ENCODE measurements at regions not wholly inside any gene's neighbourhood (a gene's known extent, or its start where the extent isn't known, plus 50 kb on each side); places are given as distances from the start of the nearest gene placed in this dataset.

DNA sequence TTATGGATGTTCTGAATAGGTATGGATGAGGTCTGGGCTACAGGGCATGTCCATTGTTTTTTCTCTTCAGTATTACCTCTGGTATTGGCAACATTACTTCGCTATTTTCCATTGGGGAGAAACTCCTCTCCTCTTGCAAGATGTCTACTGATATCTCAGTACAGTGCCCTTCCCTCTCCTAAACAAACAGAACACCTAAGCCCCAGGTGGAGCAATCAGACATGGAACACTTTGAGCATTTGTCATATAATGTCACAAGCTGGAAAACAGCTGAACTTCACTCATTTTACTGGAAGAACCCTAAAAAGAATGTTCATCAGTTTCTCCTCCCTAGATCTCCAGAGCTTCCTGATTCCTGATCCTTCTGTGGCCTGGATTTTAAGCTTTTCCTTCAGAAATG is 339.8 kb downstream of the FRK start:
- DNase-seq (ENCODE audit: low read depth, low spot score) = no peak

- DNase-seq (ENCODE audit: low read depth, low spot score) = no peak
Observed at GRCh38 chr6:115717472-115717871, 343.2 kb downstream of the FRK start.

- no peak for DNase-seq (ENCODE audit: low read depth, low spot score)
Observed at GRCh38 chr6:115717062-115717461, 343.6 kb downstream of the FRK start.

DNA sequence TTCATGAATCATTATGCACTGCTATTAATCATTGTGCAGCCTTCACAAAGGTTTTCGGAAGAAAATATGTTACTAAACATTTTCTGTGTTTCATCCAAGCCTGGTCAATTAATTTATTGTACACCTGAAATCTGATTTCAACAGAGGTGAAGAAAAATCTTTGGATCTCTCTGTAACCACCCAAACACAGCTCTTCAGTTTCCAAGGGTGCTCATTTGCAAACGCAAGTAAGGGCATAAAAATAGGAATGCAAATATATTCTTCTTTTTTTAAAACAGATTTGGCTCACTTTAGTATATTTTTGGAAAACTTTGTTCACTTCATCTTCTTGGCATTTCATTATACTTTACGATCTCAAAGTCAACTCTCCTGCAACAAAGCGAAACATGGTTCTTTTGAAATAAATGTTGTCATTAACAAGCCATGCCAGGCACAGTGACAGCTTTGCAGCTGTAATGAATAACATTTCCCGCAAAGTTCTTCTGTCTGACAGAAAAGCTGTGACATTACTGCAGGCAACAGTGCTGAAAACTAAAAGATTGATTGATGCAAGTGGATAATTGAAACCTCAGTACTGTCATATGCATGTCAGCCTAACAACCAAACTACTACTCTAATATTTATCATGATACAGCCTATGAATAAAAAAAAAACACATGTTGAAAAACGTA is 348.3 kb downstream of the FRK start:
- DNase-seq (ENCODE audit: low read depth, low spot score) = no peak

DNA sequence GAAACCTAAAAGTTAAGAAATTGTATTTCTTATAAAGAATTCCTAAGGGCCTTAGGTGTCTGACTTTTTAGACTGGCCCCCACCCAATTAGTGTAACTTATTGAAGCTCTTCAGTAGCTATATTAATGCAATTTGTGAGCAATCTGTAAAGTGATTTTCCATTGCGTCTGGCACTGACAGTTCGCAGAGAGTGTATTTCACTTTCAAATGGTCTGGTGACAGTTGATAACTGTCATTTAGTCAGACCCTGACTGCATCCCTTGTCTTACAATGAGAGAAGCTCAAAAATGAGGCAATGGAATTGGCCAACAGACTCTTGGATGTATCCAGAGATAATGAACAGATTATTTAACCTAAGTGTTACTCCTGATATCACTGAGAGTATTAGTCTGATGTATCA is 351.8 kb downstream of the FRK start:
- no peak for DNase-seq (ENCODE audit: low read depth, low spot score)

DNA sequence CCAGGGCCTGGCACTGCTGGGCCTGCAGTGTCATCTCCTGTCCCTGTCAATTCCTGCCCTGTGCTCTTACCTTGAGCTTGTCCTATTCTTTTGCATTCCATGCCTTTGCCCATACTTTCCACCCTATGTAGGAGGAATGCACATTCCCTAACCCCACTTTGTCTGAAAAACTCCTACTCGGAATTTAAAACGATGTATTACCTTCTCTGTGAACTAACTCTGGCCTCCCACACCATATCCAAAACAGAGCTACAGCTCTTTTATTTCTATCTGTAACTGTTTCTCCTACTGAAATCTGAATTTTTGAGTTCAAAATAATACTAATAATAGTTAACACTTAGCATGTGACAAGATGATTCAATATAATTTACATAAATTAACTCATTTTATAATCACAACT is 353.7 kb downstream of the FRK start:
- no peak for DNase-seq (ENCODE audit: low read depth, low spot score)

DNA sequence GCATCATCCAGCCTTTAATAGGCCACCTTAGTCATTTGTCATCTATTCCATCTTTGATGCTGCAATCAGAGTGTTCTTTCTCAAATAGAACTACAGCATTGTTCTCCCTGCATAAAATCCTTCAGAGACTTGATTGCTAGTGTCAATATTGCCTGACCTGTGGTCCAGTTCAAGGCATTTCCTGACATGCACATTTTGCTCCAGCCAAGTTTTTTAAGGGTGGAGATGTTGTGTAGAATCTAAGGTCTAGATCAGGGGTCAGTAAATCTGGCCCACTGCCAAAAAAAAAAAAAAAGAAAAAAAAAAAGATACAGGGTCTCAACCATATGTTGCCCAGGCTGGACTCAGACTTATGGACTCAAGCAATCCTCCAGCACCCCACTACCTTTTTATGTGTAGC is 354.4 kb downstream of the FRK start:
- DNase-seq (ENCODE audit: low read depth, low spot score) = no peak

GRCh38 chr6:115704028-115704427 is 356.7 kb downstream of the FRK start:
- no peak for DNase-seq (ENCODE audit: low read depth, low spot score)

GRCh38 chr6:115691433-115691832 is 369.3 kb downstream of the FRK start:
- no peak for DNase-seq (ENCODE audit: low read depth, low spot score)

- no peak for DNase-seq (ENCODE audit: low read depth, low spot score)
Observed at GRCh38 chr6:115690854-115691253, 369.8 kb downstream of the FRK start.

- DNase-seq (ENCODE audit: low read depth, low spot score) = no peak
Observed at GRCh38 chr6:115681978-115682775, 378.5 kb downstream of the FRK start.

- DNase-seq (ENCODE audit: low read depth, low spot score) = no peak
Observed at GRCh38 chr6:115680621-115681020, 380.1 kb downstream of the FRK start.

- DNase-seq (ENCODE audit: low read depth, low spot score) = no peak
Observed at GRCh38 chr6:115677198-115677597, 383.5 kb downstream of the FRK start.

DNA sequence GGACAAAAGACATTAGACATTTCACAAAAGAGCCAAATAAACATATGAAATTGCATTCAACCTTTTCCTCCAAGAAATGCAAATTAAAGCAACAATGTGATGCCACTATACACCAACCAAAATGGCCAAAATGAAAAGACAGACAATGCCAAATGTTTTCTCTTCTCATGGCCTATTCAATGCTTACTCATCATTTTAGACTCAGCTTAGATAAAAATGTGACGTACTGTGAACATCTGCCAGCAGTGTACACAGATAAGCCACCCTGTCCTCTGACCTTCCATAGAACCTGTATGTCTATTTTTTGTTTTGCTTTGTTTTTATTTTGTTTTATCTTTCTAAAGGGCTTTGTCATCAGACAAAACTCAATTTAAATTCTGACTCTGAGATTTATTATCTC is 385.2 kb downstream of the FRK start:
- DNase-seq (ENCODE audit: low read depth, low spot score) = no peak

DNA sequence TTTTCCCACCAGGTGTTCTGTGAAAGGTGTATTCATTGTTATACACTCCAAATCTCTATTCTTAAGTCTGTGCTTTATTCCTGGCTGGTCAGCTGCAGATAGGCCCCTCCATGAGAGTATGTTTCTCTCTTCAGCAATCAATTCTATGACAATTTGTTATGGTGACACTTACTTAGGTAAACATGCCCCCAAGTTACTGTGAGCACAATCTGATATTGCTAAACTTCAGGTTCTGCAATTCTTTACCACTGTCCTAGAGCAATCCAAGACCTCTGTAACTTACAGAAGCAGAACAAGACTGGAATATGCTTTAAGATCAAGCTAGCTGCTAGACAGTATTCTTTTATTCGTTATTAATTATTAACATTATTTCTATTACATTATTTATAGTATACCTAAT is 391.9 kb downstream of the FRK start:
- DNase-seq (ENCODE audit: low read depth, low spot score) = no peak

- DNase-seq (ENCODE audit: low read depth, low spot score) = no peak
Observed at GRCh38 chr6:115668211-115668610, 392.5 kb downstream of the FRK start.

DNA sequence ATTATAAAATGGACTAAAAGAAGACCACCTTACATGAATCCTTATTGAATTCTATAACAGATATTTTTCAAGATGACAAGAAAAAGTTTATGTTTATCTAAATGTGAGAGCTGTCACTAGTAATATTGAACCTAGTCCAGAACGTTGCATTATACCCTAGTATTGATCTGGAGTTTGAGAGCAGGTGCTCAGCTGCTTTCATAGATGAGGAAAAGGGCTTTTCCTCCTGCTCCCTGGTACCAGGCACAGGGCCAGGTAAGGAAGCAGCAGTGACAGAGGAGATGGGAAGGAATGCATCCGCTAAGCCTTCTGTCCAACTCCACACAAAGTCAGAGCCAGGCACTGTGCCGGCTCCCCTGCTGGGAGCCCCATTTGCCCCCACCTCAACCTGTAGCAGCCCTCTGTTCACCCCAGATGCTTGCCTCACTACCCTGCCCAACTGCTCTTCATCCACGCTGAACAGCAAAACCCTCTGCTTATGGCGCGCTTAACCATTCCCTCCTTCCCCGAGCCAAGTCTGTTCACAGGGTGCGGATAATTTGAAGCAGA is 393.1 kb downstream of the FRK start:
- DNase-seq (ENCODE audit: low read depth, low spot score) = no peak

DNA sequence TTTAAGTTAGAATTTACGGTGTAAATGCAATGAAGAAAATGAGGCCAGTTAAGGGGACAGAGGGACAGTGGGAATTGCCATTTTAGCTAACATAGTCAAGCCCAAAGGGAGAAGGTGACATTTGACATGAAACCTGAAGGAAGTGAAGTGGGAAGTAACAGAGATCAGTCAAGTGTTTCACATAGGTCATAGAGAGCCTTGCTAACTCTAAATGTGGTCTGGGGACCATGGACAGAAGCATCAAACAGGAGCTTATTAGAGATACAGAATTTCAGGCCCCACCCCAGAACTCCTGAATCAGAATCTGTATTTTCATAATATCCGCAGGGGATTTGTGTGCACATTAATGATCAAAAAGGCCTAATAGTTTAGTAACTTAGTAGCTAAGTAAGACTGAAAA is 393.7 kb downstream of the FRK start:
- no peak for DNase-seq (ENCODE audit: low read depth, low spot score)

DNA sequence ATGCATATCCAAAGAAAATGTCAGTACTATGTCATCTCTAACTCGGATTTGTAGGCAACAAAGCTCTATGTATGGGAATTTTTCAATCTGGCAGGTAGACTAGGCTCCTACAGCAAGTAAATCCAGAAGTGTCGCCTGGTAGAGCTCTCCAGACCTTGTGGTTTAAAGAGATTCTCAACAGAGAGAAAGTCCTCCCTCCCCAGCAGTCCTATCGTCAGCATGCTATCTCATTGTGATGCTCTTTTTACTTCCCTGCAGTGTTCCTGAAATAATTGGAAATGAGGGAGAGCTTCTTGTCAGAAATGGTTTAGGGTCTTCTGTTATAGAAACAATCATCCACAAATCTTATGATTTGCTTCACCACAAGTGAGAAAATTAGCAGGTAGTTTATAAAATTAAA is 395.4 kb downstream of the FRK start:
- no peak for DNase-seq (ENCODE audit: low read depth, low spot score)

DNA sequence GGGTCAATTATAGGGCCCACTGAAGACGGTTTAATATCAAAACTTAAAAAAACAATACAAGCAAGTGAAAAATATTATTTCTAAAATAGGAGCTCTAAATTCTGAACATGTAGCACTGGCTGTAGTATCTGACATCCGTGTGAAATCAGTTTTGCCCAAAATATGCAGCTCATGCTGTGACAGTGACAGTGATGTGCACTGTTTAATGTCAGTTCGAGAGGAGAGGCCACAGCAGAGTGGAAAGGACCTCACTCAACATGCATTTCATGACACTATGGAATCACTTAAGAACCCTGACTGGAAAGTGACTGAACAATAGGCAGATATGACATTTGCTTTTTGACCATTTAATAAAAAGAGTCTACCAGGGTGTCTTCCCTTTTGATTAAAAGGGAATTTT is 397.0 kb downstream of the FRK start:
- no peak for DNase-seq (ENCODE audit: low read depth, low spot score)

GRCh38 chr6:115643762-115644161 is 416.9 kb downstream of the FRK start:
- no peak for DNase-seq (ENCODE audit: low read depth, low spot score)

GRCh38 chr6:115634887-115635286 is 425.8 kb downstream of the FRK start:
- DNase-seq (ENCODE audit: low read depth, low spot score) = no peak

DNA sequence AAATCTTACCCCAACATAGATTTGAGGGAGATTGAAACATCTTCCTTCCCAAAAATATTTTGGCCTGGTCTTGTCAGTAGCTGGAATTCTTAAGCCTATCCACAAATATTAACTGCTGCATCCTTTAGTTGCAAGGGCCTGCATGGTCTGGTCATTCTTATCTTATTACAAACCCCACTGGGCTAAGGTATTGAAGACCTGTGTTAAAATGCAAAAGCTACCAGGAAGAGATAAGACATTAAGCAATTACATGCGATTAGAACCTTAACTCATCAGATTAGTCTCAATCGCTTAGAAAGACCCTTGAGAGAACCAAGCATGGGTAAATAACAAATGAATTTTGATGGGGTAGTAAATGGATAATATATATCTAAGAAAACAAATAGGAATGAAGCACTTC is 426.6 kb downstream of the FRK start:
- no peak for DNase-seq (ENCODE audit: low read depth, low spot score)

All from smooth muscle cell of the brain vasculature (primary cell).